ENCODE measurements at regions not wholly inside any gene's neighbourhood (a gene's known extent, or its start where the extent isn't known, plus 50 kb on each side); places are given as distances from the start of the nearest gene placed in this dataset.

DNA sequence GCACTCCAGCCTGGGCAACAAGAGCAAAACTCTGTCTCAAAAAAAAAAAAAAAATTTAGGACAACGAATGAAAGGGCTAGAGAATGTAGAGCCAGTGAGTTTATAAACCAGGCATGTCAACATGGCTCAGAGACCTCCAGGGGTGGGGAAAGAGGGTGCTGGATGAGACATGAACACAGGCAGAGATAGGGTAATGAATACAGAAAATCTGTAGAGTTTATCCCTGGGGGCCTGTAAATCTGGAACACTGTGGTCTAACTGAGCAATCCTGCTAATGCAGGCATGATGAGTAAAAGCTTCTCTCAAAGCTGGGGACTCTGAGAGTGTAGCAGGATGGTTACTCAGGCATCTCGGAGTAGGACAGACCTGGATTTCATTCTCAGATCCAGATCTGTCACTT lies 59.2 kb upstream of the IGFBP2 start:
- no peak overlapping the region for H3K27ac Mint-ChIP-seq
- H3K27me3 Mint-ChIP-seq (ENCODE audit: insufficient read depth, low read depth, poor library complexity) = peaks cover 3% of the 10 kb centered on the region
- no peak overlapping the region for H3K27ac ChIP-seq (ENCODE audit: low read depth)
- H3K36me3 ChIP-seq (ENCODE audit: insufficient read depth) = peaks cover 10% of the 10 kb centered on the region; the same call in 1 of the 2 replicates
- H3K4me3 Mint-ChIP-seq = no peak overlapping the region
- ATAC-seq (no peak), DNase-seq (ENCODE audit: low spot score) (no peak)
- H3K4me3 ChIP-seq = no peak overlapping the region
- no peaks in the 10 kb centered on the region for H3K27me3 ChIP-seq (ENCODE audit: insufficient read depth)
- peaks cover 8% of the 10 kb centered on the region for H3K4me1 ChIP-seq (ENCODE audit: insufficient read depth)
- H3K4me1 Mint-ChIP-seq = peaks cover 9% of the 10 kb centered on the region
- no peak overlapping the region for H2AFZ ChIP-seq
- H3K4me2 ChIP-seq = no peak overlapping the region
- no peaks in the 10 kb centered on the region; the same call in 1 of the 2 replicates for H3K9me2 ChIP-seq (ENCODE audit: insufficient read depth)
- no peaks in the 10 kb centered on the region for H3K79me2 ChIP-seq (replicated peaks; ENCODE audit: insufficient read depth)
- H3K9me3 Mint-ChIP-seq = peaks cover 9% of the 10 kb centered on the region
- peaks cover 10% of the 10 kb centered on the region; the same call in 2 of the 3 replicates for H3K36me3 Mint-ChIP-seq (ENCODE audit: low read depth)
- TF ChIP-seq ZNF462 (CRISPR knock-in tag; IDR thresholded peaks at IDR 0.05) (no peak), EZH2 (IDR thresholded peaks at IDR 0.05; ENCODE audit: low read depth, unreplicated experiment) (no peak), EZH2phosphoT487 (IDR thresholded peaks at IDR 0.05; ENCODE audit: unreplicated experiment) (no peak), CREB1 (CRISPR knock-in tag; IDR thresholded peaks at IDR 0.05; ENCODE audit: low read depth) (no peak), POLR2AphosphoS5 (IDR thresholded peaks at IDR 0.05; ENCODE audit: low read depth) (no peak), NANOG (IDR thresholded peaks at IDR 0.05; ENCODE audit: borderline replicate concordance) (no peak), ZNF331 (CRISPR knock-in tag; IDR thresholded peaks at IDR 0.05; ENCODE audit: low read depth) (no peak), STAT1 (IDR thresholded peaks at IDR 0.05; ENCODE audit: unreplicated experiment) (no peak), JUNB (IDR thresholded peaks at IDR 0.05; ENCODE audit: unreplicated experiment) (no peak), ZNF114 (CRISPR knock-in tag; IDR thresholded peaks at IDR 0.05) (no peak), CTCF (conservative IDR thresholded peaks at IDR 0.05; ENCODE audit: low read depth in 2 of 2) (no peak)
- TF ChIP-seq, protein P1, sequence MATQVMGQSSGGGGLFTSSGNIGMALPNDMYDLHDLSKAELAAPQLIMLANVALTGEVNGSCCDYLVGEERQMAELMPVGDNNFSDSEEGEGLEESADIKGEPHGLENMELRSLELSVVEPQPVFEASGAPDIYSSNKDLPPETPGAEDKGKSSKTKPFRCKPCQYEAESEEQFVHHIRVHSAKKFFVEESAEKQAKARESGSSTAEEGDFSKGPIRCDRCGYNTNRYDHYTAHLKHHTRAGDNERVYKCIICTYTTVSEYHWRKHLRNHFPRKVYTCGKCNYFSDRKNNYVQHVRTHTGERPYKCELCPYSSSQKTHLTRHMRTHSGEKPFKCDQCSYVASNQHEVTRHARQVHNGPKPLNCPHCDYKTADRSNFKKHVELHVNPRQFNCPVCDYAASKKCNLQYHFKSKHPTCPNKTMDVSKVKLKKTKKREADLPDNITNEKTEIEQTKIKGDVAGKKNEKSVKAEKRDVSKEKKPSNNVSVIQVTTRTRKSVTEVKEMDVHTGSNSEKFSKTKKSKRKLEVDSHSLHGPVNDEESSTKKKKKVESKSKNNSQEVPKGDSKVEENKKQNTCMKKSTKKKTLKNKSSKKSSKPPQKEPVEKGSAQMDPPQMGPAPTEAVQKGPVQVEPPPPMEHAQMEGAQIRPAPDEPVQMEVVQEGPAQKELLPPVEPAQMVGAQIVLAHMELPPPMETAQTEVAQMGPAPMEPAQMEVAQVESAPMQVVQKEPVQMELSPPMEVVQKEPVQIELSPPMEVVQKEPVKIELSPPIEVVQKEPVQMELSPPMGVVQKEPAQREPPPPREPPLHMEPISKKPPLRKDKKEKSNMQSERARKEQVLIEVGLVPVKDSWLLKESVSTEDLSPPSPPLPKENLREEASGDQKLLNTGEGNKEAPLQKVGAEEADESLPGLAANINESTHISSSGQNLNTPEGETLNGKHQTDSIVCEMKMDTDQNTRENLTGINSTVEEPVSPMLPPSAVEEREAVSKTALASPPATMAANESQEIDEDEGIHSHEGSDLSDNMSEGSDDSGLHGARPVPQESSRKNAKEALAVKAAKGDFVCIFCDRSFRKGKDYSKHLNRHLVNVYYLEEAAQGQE (IDR thresholded peaks at IDR 0.05; ENCODE audit: unreplicated experiment) = no peak
- TF ChIP-seq, protein P2, sequence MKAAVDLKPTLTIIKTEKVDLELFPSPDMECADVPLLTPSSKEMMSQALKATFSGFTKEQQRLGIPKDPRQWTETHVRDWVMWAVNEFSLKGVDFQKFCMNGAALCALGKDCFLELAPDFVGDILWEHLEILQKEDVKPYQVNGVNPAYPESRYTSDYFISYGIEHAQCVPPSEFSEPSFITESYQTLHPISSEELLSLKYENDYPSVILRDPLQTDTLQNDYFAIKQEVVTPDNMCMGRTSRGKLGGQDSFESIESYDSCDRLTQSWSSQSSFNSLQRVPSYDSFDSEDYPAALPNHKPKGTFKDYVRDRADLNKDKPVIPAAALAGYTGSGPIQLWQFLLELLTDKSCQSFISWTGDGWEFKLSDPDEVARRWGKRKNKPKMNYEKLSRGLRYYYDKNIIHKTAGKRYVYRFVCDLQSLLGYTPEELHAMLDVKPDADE (IDR thresholded peaks at IDR 0.05) = no peak
- H3F3A ChIP-seq (replicated peaks; ENCODE audit: low read depth) = no peaks in the 10 kb centered on the region
- H4K20me1 ChIP-seq (replicated peaks; ENCODE audit: insufficient read depth) = no peaks in the 10 kb centered on the region; the same call in 1 of the 2 replicates
